VCaP (cell line): ENCODE measurements at regions not wholly inside any gene's neighbourhood (a gene's known extent, or its start where the extent isn't known, plus 50 kb on each side); places are given as distances from the start of the nearest gene placed in this dataset.

Source experiments
- H3K27ac ChIP-seq: fragments of 450-650 bp; 2 replicates; pipeline ENCODE4 v1.5.1; 2017
- CTCF ChIP-seq: fragments of 450-650 bp; conservative IDR thresholded peaks from 2 replicates; pipeline ENCODE4 v1.5.1; 2017; ENCODE audit warnings: mild to moderate bottlenecking, moderate library complexity

GRCh38 chr7:33824911-33825459, 80.4 kb upstream of the BMPER start:
- H3K27ac ChIP-seq = no peak overlapping the region
- no peak for TF ChIP-seq CTCF

- no peak for TF ChIP-seq CTCF
- no peak overlapping the region; the same call in 1 of the 2 replicates for H3K27ac ChIP-seq
Measured at GRCh38 chr7:33825644-33826043, 79.7 kb upstream of the BMPER start.

- no peak for TF ChIP-seq CTCF
- H3K27ac ChIP-seq = no peak overlapping the region
Measured at GRCh38 chr7:33829536-33829935, 75.8 kb upstream of the BMPER start.

GRCh38 chr7:33831389-33832141, 73.8 kb upstream of the BMPER start:
- no peak for TF ChIP-seq CTCF
- no peak overlapping the region for H3K27ac ChIP-seq

GRCh38 chr7:33832271-33832721, 73.0 kb upstream of the BMPER start:
- no peak for TF ChIP-seq CTCF
- H3K27ac ChIP-seq = no peak overlapping the region

GRCh38 chr7:33836797-33837355, 68.5 kb upstream of the BMPER start:
- TF ChIP-seq CTCF = peak; percentile 40
- no peak overlapping the region for H3K27ac ChIP-seq

GRCh38 chr7:33837356-33837851, 67.9 kb upstream of the BMPER start:
- no peak overlapping the region for H3K27ac ChIP-seq
- no peak for TF ChIP-seq CTCF
